H1 (cell line): ENCODE measurements at regions not wholly inside any gene's neighbourhood (a gene's known extent, or its start where the extent isn't known, plus 50 kb on each side); places are given as distances from the start of the nearest gene placed in this dataset.
"Not testable (repeated sequence)": the region's sequence is repeated elsewhere in the genome, so short reads cannot be mapped to it uniquely, and the experiment has no call there.

Experiments
- CTCF ChIA-PET: fragments of 300-600 bp; sonication (Branson Sonifier 250); formaldehyde crosslinking; loops from one replicate; lab custom pipeline; 2021; ENCODE audit not compliant: partially characterized antibody; lab: Charles Lee
- POLR2A ChIA-PET: fragments of 300-600 bp; sonication (Branson Sonifier 250); formaldehyde crosslinking; loops from one replicate; lab custom pipeline; 2021; ENCODE audit warnings: inconsistent platforms; ENCODE audit not compliant: partially characterized antibody; lab: Charles Lee
- DNase-seq, 2 experiments: peaks; one replicate each; pipeline versions ENCODE4 v3.0.0 to v3.0.0-alpha.2; 2010 to 2022; ENCODE audit warnings: low spot score in 2 of 2, low read depth in 1 of 2, mixed read lengths in 1 of 2
- FAIRE-seq: peaks from 2 replicates; lab custom pipeline; 2011; peaks lifted over from hg19 to GRCh38; lab: Jason Lieb, UNC
- H2AFZ ChIP-seq: 2 replicates; pipeline ENCODE4 v1.8.1; 2012; ENCODE audit warnings: low read length, inconsistent platforms
- H2AK5ac ChIP-seq: 2 replicates; pipeline ENCODE4 v1.6.1; 2013; ENCODE audit warnings: low read depth, low read length
- H2BK120ac ChIP-seq: replicated peaks from 2 replicates; pipeline ENCODE3; 2013; ENCODE audit warnings: low read depth, low read length, inconsistent platforms
- H2BK12ac ChIP-seq: 2 replicates; pipeline ENCODE4 v1.6.1; 2013; ENCODE audit warnings: low read depth, low read length
- H2BK15ac ChIP-seq: 2 replicates; pipeline ENCODE4 v1.6.1; 2013; ENCODE audit warnings: low read length
- H2BK20ac ChIP-seq: 2 replicates; pipeline ENCODE4 v1.6.1; 2013; ENCODE audit warnings: low read length
- H2BK5ac ChIP-seq: 2 replicates; pipeline ENCODE4 v1.6.1; 2013; ENCODE audit warnings: low read depth, low read length
- H3K14ac ChIP-seq: 2 replicates; pipeline ENCODE4 v1.6.1; 2013; ENCODE audit warnings: inconsistent platforms; ENCODE audit not compliant: insufficient read length
- H3K18ac ChIP-seq: 2 replicates; pipeline ENCODE4 v1.6.1; 2013; ENCODE audit warnings: low read length; ENCODE audit errors: extremely low read depth
- H3K23ac ChIP-seq: 2 replicates; pipeline ENCODE4 v1.6.1; 2013; ENCODE audit warnings: inconsistent platforms; ENCODE audit not compliant: insufficient read length
- H3K23me2 ChIP-seq: 2 replicates; pipeline ENCODE4 v1.6.1; 2013; ENCODE audit warnings: low read depth, low read length
- H3K27ac ChIP-seq: 2 replicates; pipeline ENCODE4 v1.6.1; 2011; ENCODE audit warnings: low read depth, low read length, inconsistent platforms
- H3K27me3 ChIP-seq, 4 experiments: replicated peaks in 1 of 4; 1 replicate in 1 of 4; 2 replicates in 3 of 4; pipeline versions ENCODE4 v1.6.1 to v1.8.1; 2011 to 2013; ENCODE audit warnings: low read length in 3 of 4, mild to moderate bottlenecking in 3 of 4, inconsistent platforms in 2 of 4, mixed read lengths in 2 of 4, moderate library complexity in 1 of 4; ENCODE audit not compliant: control insufficient read depth in 3 of 4, insufficient read depth in 3 of 4; ENCODE audit errors: extremely low read depth in 1 of 4
- H3K36me3 ChIP-seq, 4 experiments: 2 replicates each; pipeline versions ENCODE4 v1.6.1 to v1.8.1; 2011 to 2013; ENCODE audit warnings: mild to moderate bottlenecking in 4 of 4, low read length in 3 of 4, moderate library complexity in 2 of 4, control low read depth in 1 of 4, inconsistent platforms in 1 of 4; ENCODE audit not compliant: insufficient read depth in 4 of 4, control insufficient read depth in 2 of 4
- H3K4ac ChIP-seq: replicated peaks from 2 replicates; pipeline ENCODE3; 2013; ENCODE audit warnings: low read length, low read depth, mixed read lengths, inconsistent platforms; ENCODE audit not compliant: insufficient read length
- H3K4me1 ChIP-seq, 4 experiments: replicated peaks in 1 of 4; 1 replicate in 1 of 4; 2 replicates in 3 of 4; pipeline versions ENCODE4 v1.6.1 to v1.8.1; 2011 to 2013; ENCODE audit warnings: low read length in 3 of 4, inconsistent platforms in 2 of 4, mixed read lengths in 1 of 4; ENCODE audit not compliant: insufficient read depth in 4 of 4, control insufficient read depth in 3 of 4
- H3K4me2 ChIP-seq, 2 experiments: 2 replicates each; pipeline versions ENCODE4 v1.6.1 to v1.8.1; 2011 to 2013; ENCODE audit warnings: low read depth in 2 of 2, low read length in 2 of 2, control low read depth in 1 of 2, inconsistent platforms in 1 of 2, mild to moderate bottlenecking in 1 of 2; ENCODE audit not compliant: insufficient read depth in 1 of 2
- H3K4me3 ChIP-seq, 4 experiments: fragments of 200-600, 300-600 bp in 1 of 4; sonication (generic), shearing (Covaris generic), sonication (Bioruptor Twin) in 1 of 4; 2 replicates each; pipeline versions ENCODE4 v1.5.1 to v1.8.1; 2011 to 2016; ENCODE audit warnings: low read length in 4 of 4, low read depth in 3 of 4, control low read depth in 2 of 4, inconsistent platforms in 2 of 4, mild to moderate bottlenecking in 2 of 4, mixed read lengths in 1 of 4, moderate library complexity in 1 of 4; ENCODE audit not compliant: insufficient read depth in 2 of 4; ENCODE audit errors: extremely low read depth in 1 of 4
- H3K56ac ChIP-seq: replicated peaks from 2 replicates; pipeline ENCODE3; 2013; ENCODE audit warnings: low read depth, mild to moderate bottlenecking, mixed read lengths, low read length, inconsistent platforms; ENCODE audit not compliant: insufficient read length
- H3K79me1 ChIP-seq: 2 replicates; pipeline ENCODE4 v1.6.1; 2013; ENCODE audit warnings: low read depth, low read length, control low read depth
- H3K79me2 ChIP-seq, 2 experiments: 2 replicates each; pipeline versions ENCODE4 v1.6.1 to v1.8.1; 2012 to 2013; ENCODE audit warnings: low read length in 2 of 2, mild to moderate bottlenecking in 2 of 2, inconsistent platforms in 1 of 2; ENCODE audit not compliant: insufficient read depth in 2 of 2, control insufficient read depth in 1 of 2
- H3K9ac ChIP-seq, 4 experiments: replicated peaks in 1 of 4; 1 replicate in 1 of 4; 2 replicates in 3 of 4; pipeline versions ENCODE4 v1.6.1 to v1.8.1; 2011 to 2013; ENCODE audit warnings: low read depth in 3 of 4, low read length in 3 of 4, control low read depth in 2 of 4, mild to moderate bottlenecking in 2 of 4, moderate library complexity in 2 of 4, inconsistent platforms in 1 of 4; ENCODE audit errors: extremely low read depth in 1 of 4
- H3K9me3 ChIP-seq, 2 experiments: 2 replicates each; pipeline versions ENCODE4 v1.6.1 to v1.8.1; 2012 to 2013; ENCODE audit warnings: mild to moderate bottlenecking in 2 of 2, moderate library complexity in 2 of 2, control low read depth in 1 of 2, inconsistent platforms in 1 of 2, low read depth in 1 of 2, low read length in 1 of 2, mixed read lengths in 1 of 2; ENCODE audit not compliant: insufficient read depth in 2 of 2
- H4K20me1 ChIP-seq, 2 experiments: replicated peaks in 1 of 2; 2 replicates each; pipeline versions ENCODE3 to v1.8.1; 2011 to 2013; ENCODE audit warnings: inconsistent platforms in 2 of 2, low read length in 2 of 2, mild to moderate bottlenecking in 1 of 2; ENCODE audit not compliant: insufficient read depth in 2 of 2, control insufficient read depth in 1 of 2
- H4K5ac ChIP-seq: 2 replicates; pipeline ENCODE4 v1.6.1; 2013; ENCODE audit warnings: low read length, low read depth, mixed read lengths, inconsistent platforms; ENCODE audit not compliant: insufficient read length
- H4K8ac ChIP-seq: 2 replicates; pipeline ENCODE4 v1.8.0; 2013; ENCODE audit warnings: mild to moderate bottlenecking, moderate library complexity, low read length, inconsistent platforms; ENCODE audit not compliant: insufficient read depth; ENCODE audit errors: extremely low read depth
- H4K91ac ChIP-seq: replicated peaks from 2 replicates; pipeline ENCODE3; 2013; ENCODE audit warnings: low read length, mixed read lengths, inconsistent platforms; ENCODE audit not compliant: insufficient read length
- WGBS, 2 experiments: shearing (Covaris generic) in 1 of 2; methylation state at CpG; one replicate each; pipeline versions ENCODE4 v1.1.6 to v1.1.7; 2013 to 2015; ENCODE audit warnings: low lambda C conversion rate in 2 of 2, mixed read lengths in 2 of 2, inconsistent platforms in 1 of 2, low coverage in 1 of 2, missing lambda C conversion rate in 1 of 2; ENCODE audit not compliant: insufficient replicate concordance in 2 of 2, insufficient coverage in 1 of 2, insufficient read length in 1 of 2; ENCODE audit errors: extremely low coverage in 1 of 2, missing lambda C conversion rate in 1 of 2; 5-methylcytosine and 5-hydroxymethylcytosine counted together

DNA sequence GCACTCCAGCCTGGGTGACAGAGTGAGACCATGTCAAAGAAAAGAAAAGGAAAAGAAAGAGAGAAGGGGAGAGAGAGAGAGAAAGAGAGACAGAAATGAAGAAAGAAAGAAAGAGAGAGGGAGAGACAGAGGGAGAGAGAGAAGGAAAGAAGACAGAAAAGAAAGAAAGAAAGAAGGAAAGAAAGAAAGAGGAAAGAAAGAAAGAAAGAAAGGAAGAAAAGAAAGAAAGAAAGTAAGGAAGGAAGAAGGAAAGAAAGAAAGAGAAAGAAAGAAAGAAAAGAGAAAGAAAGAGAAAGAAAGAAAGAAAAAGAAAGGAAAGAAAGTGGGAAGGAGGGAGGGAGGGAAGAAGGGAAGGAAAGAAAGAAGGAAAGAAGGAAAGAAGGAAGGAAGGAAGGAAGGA is 88.9 kb downstream of the RPS15A start:
- POLR2A ChIA-PET, H4K8ac ChIP-seq, H3K18ac ChIP-seq, H3K9me3 ChIP-seq, H3K23me2 ChIP-seq, H4K91ac ChIP-seq, H2BK20ac ChIP-seq, H3K56ac ChIP-seq, H3K14ac ChIP-seq, CTCF ChIA-PET, H2AFZ ChIP-seq, H2BK5ac ChIP-seq, H3K27me3 ChIP-seq, H2BK15ac ChIP-seq, FAIRE-seq, H4K20me1 ChIP-seq, H3K27ac ChIP-seq, H3K4me3 ChIP-seq, H3K23ac ChIP-seq, H3K79me1 ChIP-seq, DNase-seq, H3K79me2 ChIP-seq, H3K36me3 ChIP-seq, H3K9ac ChIP-seq, H2BK120ac ChIP-seq, H3K4me2 ChIP-seq, H3K4ac ChIP-seq, H3K4me1 ChIP-seq, H4K5ac ChIP-seq, H2AK5ac ChIP-seq, H2BK12ac ChIP-seq: not testable (repeated sequence)

DNA sequence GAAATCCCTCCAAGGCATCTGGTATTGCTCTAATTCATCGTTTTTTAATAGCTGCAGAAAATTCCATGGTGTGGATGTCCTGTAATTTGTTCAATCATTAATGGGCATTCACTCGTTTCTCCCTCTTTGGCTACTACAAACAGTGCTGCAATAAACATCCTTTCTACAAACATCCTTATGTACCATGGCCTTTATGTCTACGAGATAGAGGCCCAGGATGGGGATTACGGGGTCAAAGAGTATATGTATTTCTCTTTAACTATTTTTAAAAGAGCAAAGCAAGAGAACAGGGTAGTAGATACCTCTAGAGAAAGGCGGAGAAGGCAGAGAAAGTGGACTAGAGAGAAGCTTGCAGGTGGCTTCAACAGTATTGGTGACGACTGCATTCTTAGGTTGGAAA is 94.1 kb downstream of the RPS15A start:
- H4K20me1 ChIP-seq, H3K56ac ChIP-seq, H3K4me3 ChIP-seq, H3K23ac ChIP-seq, H3K9ac ChIP-seq, H3K4me1 ChIP-seq, H3K4ac ChIP-seq, H4K8ac ChIP-seq, DNase-seq, H3K27me3 ChIP-seq, H4K91ac ChIP-seq, POLR2A ChIA-PET, H2AK5ac ChIP-seq, H2BK12ac ChIP-seq, H3K27ac ChIP-seq, FAIRE-seq, CTCF ChIA-PET, H3K79me2 ChIP-seq, H3K14ac ChIP-seq, H3K4me2 ChIP-seq, H2BK120ac ChIP-seq, H3K36me3 ChIP-seq, H2BK20ac ChIP-seq, H4K5ac ChIP-seq, H3K9me3 ChIP-seq, H2BK5ac ChIP-seq, H3K23me2 ChIP-seq, H3K18ac ChIP-seq, H2AFZ ChIP-seq, H3K79me1 ChIP-seq, H2BK15ac ChIP-seq: not testable (repeated sequence)
- 72% methylated on average over 4 of the region's 6 CpGs; no CpG with 5 or more reads in 1 of the 2 experiments for WGBS, 2 experiments
